ENCODE measurements at regions not wholly inside any gene's neighbourhood (a gene's known extent, or its start where the extent isn't known, plus 50 kb on each side); places are given as distances from the start of the nearest gene placed in this dataset.

- no peak overlapping the region for H2BK5ac ChIP-seq (ENCODE audit: low read depth, low read length, poor library complexity)
Measured at GRCh38 chr4:72205298-72205697, 173.5 kb downstream of the NPFFR2 start.

DNA sequence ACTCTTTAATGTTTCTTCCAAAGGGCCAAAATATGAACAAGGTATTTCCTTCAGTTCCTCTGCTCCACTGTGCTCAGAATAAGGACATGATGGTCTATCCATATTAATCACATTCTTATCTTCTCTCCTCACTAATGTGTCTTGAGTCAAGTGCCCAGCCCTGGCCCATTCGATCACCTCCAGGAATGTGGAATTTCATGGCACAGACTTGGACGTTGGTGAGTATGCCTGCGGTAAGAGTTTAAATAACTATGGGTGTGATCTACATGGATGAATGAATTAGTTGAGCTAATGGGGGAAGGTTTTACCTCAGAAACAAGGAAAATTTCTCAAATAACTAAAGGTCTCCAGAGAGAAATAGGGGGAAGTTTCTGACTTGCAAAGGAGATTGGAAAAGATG lies 174.0 kb downstream of the NPFFR2 start:
- H3K4me3 ChIP-seq (ENCODE audit: low read depth, low read length) = no peak overlapping the region
- no peaks in the 10 kb centered on the region for H3K79me2 ChIP-seq (ENCODE audit: control insufficient read depth, insufficient read depth, low read length, poor library complexity)
- peaks cover 7% of the 10 kb centered on the region for H3K79me1 ChIP-seq (ENCODE audit: low read length)
- H3K36me3 ChIP-seq (ENCODE audit: control insufficient read depth in 1 of 2, insufficient read depth in 2 of 2, low read length in 2 of 2) = no peaks in the 10 kb centered on the region
- H3K4me2 ChIP-seq (ENCODE audit: low read length) = no peak overlapping the region
- H3K9ac ChIP-seq (ENCODE audit: low read length) = no peak overlapping the region
- H3K27me3 ChIP-seq (ENCODE audit: insufficient read depth, low read length) = no peaks in the 10 kb centered on the region
- no peak overlapping the region for H2AFZ ChIP-seq (ENCODE audit: insufficient read depth, low read length, poor library complexity)
- no peak overlapping the region for H3K14ac ChIP-seq (ENCODE audit: low read length)
- H3K23ac ChIP-seq (ENCODE audit: low read length) = no peak overlapping the region
- H2BK120ac ChIP-seq (ENCODE audit: insufficient read depth, low read length, poor library complexity) = no peak overlapping the region
- no CpG with 5 or more reads among the region's 3 CpGs for WGBS (ENCODE audit: extremely low coverage, insufficient coverage, insufficient read length)
- H4K8ac ChIP-seq (ENCODE audit: low read depth, low read length) = no peak overlapping the region
- no peak overlapping the region for H3K18ac ChIP-seq (ENCODE audit: low read length)
- H2BK5ac ChIP-seq (ENCODE audit: low read depth, low read length, poor library complexity) = peak overlapping the region; percentile 73
- no peak overlapping the region for H4K91ac ChIP-seq (ENCODE audit: low read depth, low read length)
- H3K4me1 ChIP-seq (ENCODE audit: control insufficient read depth in 1 of 2, insufficient read depth in 2 of 2, low read length in 2 of 2) = peaks cover 0 to 3% of the 10 kb centered on the region in 2 experiments
- no peak overlapping the region for H4K12ac ChIP-seq (ENCODE audit: low read depth, low read length)
- H3K4ac ChIP-seq (ENCODE audit: low read depth, low read length) = no peak overlapping the region
- no peaks in the 10 kb centered on the region for H3K9me3 ChIP-seq (ENCODE audit: insufficient read depth, low read depth, low read length)
- peak overlapping the region; percentile 33 for H3K27ac ChIP-seq (ENCODE audit: low read depth, low read length)
- no peak overlapping the region for H2BK12ac ChIP-seq (ENCODE audit: low read length)
- H2AK5ac ChIP-seq (ENCODE audit: low read length) = no peak overlapping the region
- DNase-seq = no peak

More at GRCh38 chr4:72205298-72205697, 173.5 kb downstream of the NPFFR2 start:
- Histone ChIP-seq H3K23ac (ENCODE audit: low read length) (no peak overlapping the region), H2BK120ac (ENCODE audit: insufficient read depth, low read length, poor library complexity) (no peak overlapping the region), H3K9me3 (ENCODE audit: insufficient read depth, low read depth, low read length) (no peaks in the 10 kb centered on the region), H4K8ac (ENCODE audit: low read depth, low read length) (no peak overlapping the region), H3K4ac (ENCODE audit: low read depth, low read length) (no peak overlapping the region), H2BK12ac (ENCODE audit: low read length) (no peak overlapping the region), H2AK5ac (ENCODE audit: low read length) (no peak overlapping the region), H3K14ac (ENCODE audit: low read length) (no peak overlapping the region), H3K79me2 (ENCODE audit: control insufficient read depth, insufficient read depth, low read length, poor library complexity) (no peaks in the 10 kb centered on the region), H3K36me3 (ENCODE audit: control insufficient read depth in 1 of 2, insufficient read depth in 2 of 2, low read length in 2 of 2) (no peaks in the 10 kb centered on the region), H4K91ac (ENCODE audit: low read depth, low read length) (no peak overlapping the region), H3K27me3 (ENCODE audit: insufficient read depth, low read length) (no peaks in the 10 kb centered on the region), H3K4me1 (ENCODE audit: control insufficient read depth in 1 of 2, insufficient read depth in 2 of 2, low read length in 2 of 2) (peaks cover 0 to 2% of the 10 kb centered on the region in 2 experiments), H2AFZ (ENCODE audit: insufficient read depth, low read length, poor library complexity) (no peak overlapping the region), H4K12ac (ENCODE audit: low read depth, low read length) (no peak overlapping the region), H3K18ac (ENCODE audit: low read length) (no peak overlapping the region), H3K4me2 (ENCODE audit: low read length) (no peak overlapping the region), H3K4me3 (ENCODE audit: low read depth, low read length) (no peak overlapping the region), H3K27ac (ENCODE audit: low read depth, low read length) (no peak overlapping the region), H3K79me1 (ENCODE audit: low read length) (peaks cover 6% of the 10 kb centered on the region), H3K9ac (ENCODE audit: low read length) (no peak overlapping the region)
- DNase-seq = no peak

DNA sequence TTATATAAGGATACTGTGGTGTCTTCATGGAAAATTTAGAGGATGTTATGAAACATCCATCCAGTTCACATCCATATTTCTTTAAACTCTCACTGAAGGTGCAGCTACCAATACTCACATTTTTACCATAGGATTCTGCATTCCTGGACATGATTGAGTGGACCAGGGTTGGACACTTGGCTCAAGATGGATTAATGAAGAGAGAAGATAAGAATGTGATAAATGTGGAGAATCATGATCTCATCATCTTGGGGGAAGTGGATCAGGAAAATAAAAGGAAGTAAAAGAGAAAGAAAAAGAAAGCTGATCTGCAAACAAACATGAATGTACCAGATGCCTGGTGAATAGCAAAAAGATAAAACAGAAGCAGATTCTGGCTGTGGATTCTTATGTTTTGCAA lies 175.4 kb downstream of the NPFFR2 start:
- Histone ChIP-seq H4K91ac (ENCODE audit: low read depth, low read length) (no peak overlapping the region), H3K4me2 (ENCODE audit: low read length) (no peak overlapping the region), H3K36me3 (ENCODE audit: control insufficient read depth in 1 of 2, insufficient read depth in 2 of 2, low read length in 2 of 2) (no peaks in the 10 kb centered on the region), H2BK5ac (ENCODE audit: low read depth, low read length, poor library complexity) (no peak overlapping the region), H3K18ac (ENCODE audit: low read length) (no peak overlapping the region), H3K4me3 (ENCODE audit: low read depth, low read length) (no peak overlapping the region), H3K79me1 (ENCODE audit: low read length) (peaks cover 8% of the 10 kb centered on the region), H3K9ac (ENCODE audit: low read length) (no peak overlapping the region), H3K4me1 (ENCODE audit: control insufficient read depth in 1 of 2, insufficient read depth in 2 of 2, low read length in 2 of 2) (peaks cover 0 to 4% of the 10 kb centered on the region in 2 experiments), H2BK120ac (ENCODE audit: insufficient read depth, low read length, poor library complexity) (no peak overlapping the region), H2AFZ (ENCODE audit: insufficient read depth, low read length, poor library complexity) (no peak overlapping the region), H3K79me2 (ENCODE audit: control insufficient read depth, insufficient read depth, low read length, poor library complexity) (no peaks in the 10 kb centered on the region), H3K4ac (ENCODE audit: low read depth, low read length) (no peak overlapping the region), H4K8ac (ENCODE audit: low read depth, low read length) (no peak overlapping the region), H3K14ac (ENCODE audit: low read length) (no peak overlapping the region), H4K12ac (ENCODE audit: low read depth, low read length) (no peak overlapping the region), H3K27me3 (ENCODE audit: insufficient read depth, low read length) (no peaks in the 10 kb centered on the region), H3K27ac (ENCODE audit: low read depth, low read length) (no peak overlapping the region), H3K23ac (ENCODE audit: low read length) (no peak overlapping the region), H2AK5ac (ENCODE audit: low read length) (no peak overlapping the region), H3K9me3 (ENCODE audit: insufficient read depth, low read depth, low read length) (no peaks in the 10 kb centered on the region), H2BK12ac (ENCODE audit: low read length) (no peak overlapping the region)
- no peak for DNase-seq

GRCh38 chr4:72208421-72209075 lies 176.7 kb downstream of the NPFFR2 start:
- Histone ChIP-seq H3K4me3 (ENCODE audit: low read depth, low read length) (no peak overlapping the region), H2BK5ac (ENCODE audit: low read depth, low read length, poor library complexity) (peak overlapping the region; percentile 68), H3K18ac (ENCODE audit: low read length) (no peak overlapping the region), H2BK12ac (ENCODE audit: low read length) (peak overlapping the region; percentile 84), H3K9ac (ENCODE audit: low read length) (no peak overlapping the region), H3K9me3 (ENCODE audit: insufficient read depth, low read depth, low read length) (no peaks in the 10 kb centered on the region), H3K79me2 (ENCODE audit: control insufficient read depth, insufficient read depth, low read length, poor library complexity) (no peaks in the 10 kb centered on the region), H3K36me3 (ENCODE audit: control insufficient read depth in 1 of 2, insufficient read depth in 2 of 2, low read length in 2 of 2) (no peaks in the 10 kb centered on the region), H2AFZ (ENCODE audit: insufficient read depth, low read length, poor library complexity) (no peak overlapping the region), H3K79me1 (ENCODE audit: low read length) (peaks cover 8% of the 10 kb centered on the region), H3K27ac (ENCODE audit: low read depth, low read length) (peak overlapping the region; percentile 20), H3K4me2 (ENCODE audit: low read length) (no peak overlapping the region), H3K14ac (ENCODE audit: low read length) (no peak overlapping the region), H2AK5ac (ENCODE audit: low read length) (no peak overlapping the region), H2BK120ac (ENCODE audit: insufficient read depth, low read length, poor library complexity) (peak overlapping the region; percentile 83), H3K4me1 (ENCODE audit: control insufficient read depth in 1 of 2, insufficient read depth in 2 of 2, low read length in 2 of 2) (peaks cover 0 to 4% of the 10 kb centered on the region in 2 experiments), H3K23ac (ENCODE audit: low read length) (no peak overlapping the region), H4K8ac (ENCODE audit: low read depth, low read length) (no peak overlapping the region), H4K12ac (ENCODE audit: low read depth, low read length) (no peak overlapping the region), H3K27me3 (ENCODE audit: insufficient read depth, low read length) (no peaks in the 10 kb centered on the region), H4K91ac (ENCODE audit: low read depth, low read length) (no peak overlapping the region), H3K4ac (ENCODE audit: low read depth, low read length) (no peak overlapping the region)
- peak in 1 of 2 donors; percentile 63 for DNase-seq
- WGBS (ENCODE audit: extremely low coverage, insufficient coverage, insufficient read length) = no CpG with 5 or more reads among the region's 3 CpGs

Data from trophoblast cell (in vitro differentiated cells and primary cell).